Caco-2 (cell line): ENCODE measurements at regions not wholly inside any gene's neighbourhood (a gene's known extent, or its start where the extent isn't known, plus 50 kb on each side); places are given as distances from the start of the nearest gene placed in this dataset.

Source experiments
- BruUV-seq: library from RNA; stranded (reverse); fragments of 400-500 nt; replicated peaks from 2 replicates; lab custom pipeline; 2021; lab: Mats Ljungman, UMichigan
- CTCF ChIA-PET: fragments of 300-600 bp; sonication (Branson Sonifier 250); formaldehyde crosslinking; loops from one replicate; lab custom pipeline; 2022; ENCODE audit warnings: antibody characterized with exemption; lab: Charles Lee
- POLR2A ChIA-PET: fragments of 300-600 bp; sonication (Branson Sonifier 250); formaldehyde crosslinking; loops from one replicate; lab custom pipeline; 2022; ENCODE audit warnings: antibody characterized with exemption; lab: Charles Lee
- DNase-seq, 2 experiments: peaks; one replicate each; pipeline versions ENCODE4 v3.0.0 to v3.0.0-alpha.2; 2020 to 2022
- H3K27me3 ChIP-seq: replicated peaks from 2 replicates; pipeline ENCODE4 v1.6.0; 2011; ENCODE audit warnings: low read length; ENCODE audit not compliant: control insufficient read depth, insufficient read depth
- H3K36me3 ChIP-seq: 2 replicates; pipeline ENCODE4 v1.5.1; 2011; ENCODE audit warnings: low read length; ENCODE audit not compliant: control insufficient read depth, insufficient read depth
- H3K4me1 ChIP-seq: fragments of 250-450 bp; sonication (Bioruptor Pico); 2 replicates; pipeline ENCODE4 v1.5.1; 2020; ENCODE audit warnings: mild to moderate bottlenecking
- H3K4me3 ChIP-seq: 2 replicates; pipeline ENCODE4 v1.5.1; 2011; ENCODE audit warnings: low read depth, mild to moderate bottlenecking, control low read depth, low read length
- H3K9me3 ChIP-seq: fragments of 250-450 bp; sonication (Bioruptor Pico); 2 replicates; pipeline ENCODE4 v1.5.1; 2020; ENCODE audit warnings: mild to moderate bottlenecking, moderate library complexity
- H3K27ac Mint-ChIP-seq: one replicate; pipeline ENCODE4 v1.8.0; 2022; ENCODE audit warnings: mixed read lengths; ENCODE audit not compliant: unreplicated experiment
- H3K27me3 Mint-ChIP-seq: one replicate; pipeline ENCODE4 v1.8.0; 2022; ENCODE audit warnings: mixed read lengths; ENCODE audit not compliant: insufficient read depth, unreplicated experiment
- H3K36me3 Mint-ChIP-seq: one replicate; pipeline ENCODE4 v1.8.0; 2022; ENCODE audit warnings: mild to moderate bottlenecking, mixed read lengths; ENCODE audit not compliant: insufficient read depth, unreplicated experiment
- H3K4me1 Mint-ChIP-seq: one replicate; pipeline ENCODE4 v1.8.0; 2022; ENCODE audit warnings: low read depth, mixed read lengths; ENCODE audit not compliant: unreplicated experiment
- H3K4me3 Mint-ChIP-seq: one replicate; pipeline ENCODE4 v1.8.0; 2022; ENCODE audit warnings: mild to moderate bottlenecking, moderate library complexity, mixed read lengths; ENCODE audit not compliant: unreplicated experiment
- H3K9me3 Mint-ChIP-seq: one replicate; pipeline ENCODE4 v1.8.0; 2022; ENCODE audit warnings: mixed read lengths; ENCODE audit not compliant: unreplicated experiment
- intact Hi-C: fragments of 100-400 bp; cut with micrococcal nuclease; formaldehyde crosslinking; loops from one replicate; pipeline ENCODE4 v1.10.0; 2022; ENCODE audit not compliant: unreplicated experiment
- TF ChIP-seq, protein P1 (sequence below), 2 experiments: fragments of 200-600 bp in 1 of 2; IDR thresholded peaks; 1 replicate in 1 of 2; 2 replicates in 1 of 2; pipeline versions ENCODE4 v1.5.1 to v1.8.0; 2011 to 2022; ENCODE audit warnings: antibody characterized with exemption in 1 of 2, control low read depth in 1 of 2, inconsistent platforms in 1 of 2, low read depth in 1 of 2, low read length in 1 of 2, mild to moderate bottlenecking in 1 of 2, moderate library complexity in 1 of 2; ENCODE audit not compliant: insufficient read depth in 1 of 2, severe bottlenecking in 1 of 2, unreplicated experiment in 1 of 2

- no peak overlapping the region for H3K27ac Mint-ChIP-seq
- no TSS peak for BruUV-seq
- H3K4me1 Mint-ChIP-seq: no peaks in the 10 kb centered on the region
- no peaks in the 10 kb centered on the region for H3K9me3 Mint-ChIP-seq
- Histone ChIP-seq H3K27me3 (no peaks in the 10 kb centered on the region), H3K9me3 (no peaks in the 10 kb centered on the region), H3K36me3 (no peaks in the 10 kb centered on the region), H3K4me1 (no peaks in the 10 kb centered on the region), H3K4me3 (no peak overlapping the region)
- POLR2A ChIA-PET: no interaction called here
- peaks cover 8% of the 10 kb centered on the region for H3K27me3 Mint-ChIP-seq
- no peaks in the 10 kb centered on the region for H3K36me3 Mint-ChIP-seq
- no peak for DNase-seq
- H3K4me3 Mint-ChIP-seq: no peak overlapping the region
- TF ChIP-seq, protein P1, sequence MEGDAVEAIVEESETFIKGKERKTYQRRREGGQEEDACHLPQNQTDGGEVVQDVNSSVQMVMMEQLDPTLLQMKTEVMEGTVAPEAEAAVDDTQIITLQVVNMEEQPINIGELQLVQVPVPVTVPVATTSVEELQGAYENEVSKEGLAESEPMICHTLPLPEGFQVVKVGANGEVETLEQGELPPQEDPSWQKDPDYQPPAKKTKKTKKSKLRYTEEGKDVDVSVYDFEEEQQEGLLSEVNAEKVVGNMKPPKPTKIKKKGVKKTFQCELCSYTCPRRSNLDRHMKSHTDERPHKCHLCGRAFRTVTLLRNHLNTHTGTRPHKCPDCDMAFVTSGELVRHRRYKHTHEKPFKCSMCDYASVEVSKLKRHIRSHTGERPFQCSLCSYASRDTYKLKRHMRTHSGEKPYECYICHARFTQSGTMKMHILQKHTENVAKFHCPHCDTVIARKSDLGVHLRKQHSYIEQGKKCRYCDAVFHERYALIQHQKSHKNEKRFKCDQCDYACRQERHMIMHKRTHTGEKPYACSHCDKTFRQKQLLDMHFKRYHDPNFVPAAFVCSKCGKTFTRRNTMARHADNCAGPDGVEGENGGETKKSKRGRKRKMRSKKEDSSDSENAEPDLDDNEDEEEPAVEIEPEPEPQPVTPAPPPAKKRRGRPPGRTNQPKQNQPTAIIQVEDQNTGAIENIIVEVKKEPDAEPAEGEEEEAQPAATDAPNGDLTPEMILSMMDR (IDR thresholded peaks at IDR 0.05; ENCODE audit: insufficient read depth in 1 of 2, low read depth in 1 of 2, low read length in 1 of 2, severe bottlenecking in 1 of 2, unreplicated experiment in 1 of 2): no peak
- intact Hi-C loops: no loop called here
- CTCF ChIA-PET: interaction anchor here (1.6 kb wide), 1 partner anchor 127 kb away, joined by 5 read pairs; no protein-coding TSS in a partner anchor
Measured at GRCh38 chr15:92224843-92225242, 168.8 kb upstream of the ST8SIA2 start.

DNA sequence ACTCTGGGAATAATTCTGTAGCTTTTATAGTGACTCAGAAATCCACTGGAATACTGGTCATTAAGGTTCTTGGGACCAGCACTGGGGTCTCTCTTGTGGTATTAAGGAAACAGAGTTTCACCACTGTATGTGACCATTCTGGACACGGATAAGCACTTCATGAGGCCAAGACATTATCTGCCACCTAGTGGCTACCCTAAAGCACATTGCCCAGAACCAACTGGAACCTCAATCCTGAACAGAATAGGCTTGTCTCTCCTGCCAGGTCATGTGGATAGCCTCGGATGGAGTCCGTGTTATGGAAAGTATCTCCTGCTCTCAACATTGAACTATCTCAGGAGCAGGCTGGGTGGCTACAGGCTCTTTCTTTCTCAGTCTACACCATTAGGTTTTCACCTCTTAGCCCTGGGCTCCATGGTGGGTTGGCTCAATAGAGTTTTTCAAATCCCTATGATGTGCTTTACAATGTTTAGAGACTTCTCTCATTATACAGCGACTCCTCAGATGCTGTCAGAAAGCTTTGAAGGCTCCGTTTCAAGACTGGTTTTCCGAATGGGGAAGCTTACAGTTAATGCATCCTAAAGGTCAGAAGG is 167.6 kb upstream of the ST8SIA2 start:
- no TSS peak for BruUV-seq
- no peak overlapping the region for H3K4me3 ChIP-seq
- no peak overlapping the region for H3K4me3 Mint-ChIP-seq
- no peak overlapping the region for H3K27ac Mint-ChIP-seq
- H3K27me3 Mint-ChIP-seq: peaks cover 11% of the 10 kb centered on the region
- ChIA-PET POLR2A (no interaction called here), CTCF (interaction anchor here (0.6 to 1.6 kb wide), 2 partner anchors 129 to 852 kb away, joined by 3 to 5 read pairs; no protein-coding TSS in a partner anchor)
- no peaks in the 10 kb centered on the region for H3K9me3 Mint-ChIP-seq
- intact Hi-C loops: loop anchor here (1.0 kb wide), 1 partner anchor 129 kb away; no protein-coding TSS in a partner anchor
- TF ChIP-seq, protein P1 (IDR thresholded peaks at IDR 0.05; ENCODE audit: insufficient read depth in 1 of 2, low read depth in 1 of 2, low read length in 1 of 2, severe bottlenecking in 1 of 2, unreplicated experiment in 1 of 2): peak; percentile 65 to 66
- no peaks in the 10 kb centered on the region for H3K36me3 ChIP-seq
- DNase-seq: peak in 1 of 2 experiments; percentile 42
- H3K4me1 Mint-ChIP-seq: no peaks in the 10 kb centered on the region
- H3K27me3 ChIP-seq: no peaks in the 10 kb centered on the region
- H3K36me3 Mint-ChIP-seq: no peaks in the 10 kb centered on the region
- H3K9me3 ChIP-seq: no peaks in the 10 kb centered on the region
- no peaks in the 10 kb centered on the region for H3K4me1 ChIP-seq

DNA sequence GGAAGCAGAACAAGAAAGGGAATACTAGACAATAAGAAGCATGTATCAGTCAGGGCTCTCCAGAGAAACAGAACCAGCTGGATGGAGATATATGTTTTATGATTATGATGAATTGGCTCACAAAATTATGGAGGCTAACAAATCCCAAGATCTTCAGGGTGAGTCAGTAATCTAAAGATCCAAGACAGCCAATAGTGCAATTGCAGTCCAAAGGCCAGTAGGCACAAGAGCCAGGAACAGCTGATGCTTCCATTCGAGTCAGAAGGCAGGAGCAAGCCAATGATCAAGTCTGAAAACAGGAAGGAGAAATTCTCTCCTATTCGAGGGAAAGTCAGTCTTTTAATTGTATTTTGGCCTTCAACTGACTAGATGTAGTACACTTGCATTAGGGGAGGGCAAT is 164.9 kb upstream of the ST8SIA2 start:
- no peaks in the 10 kb centered on the region for H3K27me3 ChIP-seq
- intact Hi-C loops: no loop called here
- Mint-ChIP-seq H3K4me3 (no peak overlapping the region), H3K9me3 (no peaks in the 10 kb centered on the region), H3K27me3 (peaks cover 15% of the 10 kb centered on the region), H3K27ac (no peak overlapping the region), H3K36me3 (no peaks in the 10 kb centered on the region), H3K4me1 (no peaks in the 10 kb centered on the region)
- TF ChIP-seq, protein P1 (IDR thresholded peaks at IDR 0.05; ENCODE audit: insufficient read depth in 1 of 2, low read depth in 1 of 2, low read length in 1 of 2, severe bottlenecking in 1 of 2, unreplicated experiment in 1 of 2): no peak
- ChIA-PET POLR2A (interaction anchor here (0.6 kb wide), 1 partner anchor 15 kb away, joined by 4 read pairs; no protein-coding TSS in a partner anchor), CTCF (interaction anchor here (0.6 to 1.0 kb wide), 3 partner anchors 86 to 132 kb away, joined by 3 to 6 read pairs (median 3); no protein-coding TSS in a partner anchor)
- no TSS peak for BruUV-seq
- no peak for DNase-seq
- H3K4me1 ChIP-seq: no peaks in the 10 kb centered on the region
- no peaks in the 10 kb centered on the region for H3K9me3 ChIP-seq
- H3K36me3 ChIP-seq: no peaks in the 10 kb centered on the region
- no peak overlapping the region for H3K4me3 ChIP-seq
